ENCODE measurements at regions not wholly inside any gene's neighbourhood (a gene's known extent, or its start where the extent isn't known, plus 50 kb on each side); places are given as distances from the start of the nearest gene placed in this dataset.

DNA sequence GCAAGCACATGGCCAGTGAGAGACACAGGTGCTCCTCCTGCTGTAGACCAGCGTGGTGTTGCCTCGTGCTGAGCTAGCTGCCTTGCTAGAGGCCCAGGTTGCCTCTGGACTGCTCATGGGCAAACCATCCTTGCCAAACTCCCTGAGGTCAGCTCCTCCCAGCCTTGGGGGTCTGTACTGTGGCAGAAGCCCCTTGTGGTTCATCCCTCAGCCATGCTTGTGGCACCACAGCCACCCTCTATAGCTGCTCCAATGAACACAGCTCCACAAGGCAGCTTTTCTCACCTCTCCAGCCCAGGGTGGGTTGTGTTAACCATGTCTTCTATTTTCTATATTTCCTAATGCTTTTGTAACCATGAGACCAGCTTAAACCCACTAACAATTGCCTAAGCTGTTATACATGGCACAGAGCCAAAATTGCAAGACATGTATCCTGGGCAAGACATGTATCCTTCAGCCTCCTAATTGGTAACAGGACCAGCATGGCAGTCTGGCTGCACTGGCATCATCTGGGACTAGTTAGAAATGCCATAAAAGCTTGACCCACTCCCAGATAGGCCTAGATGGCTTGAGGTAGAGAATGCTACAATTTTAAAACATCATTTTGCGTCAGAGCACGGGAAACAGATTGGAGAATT lies 183.1 kb upstream of the S1PR3 start:
- TF ChIP-seq POLR2AphosphoS5 (IDR thresholded peaks at IDR 0.05; ENCODE audit: low read depth, low read length) (no peak), POLR2A (IDR thresholded peaks at IDR 0.05; ENCODE audit: low read depth, low read length) (no peak), TAF1 (IDR thresholded peaks at IDR 0.05; ENCODE audit: low read depth, low read length) (no peak), PAX5 (IDR thresholded peaks at IDR 0.05; ENCODE audit: insufficient read depth, low read length, severe bottlenecking) (no peak)

Data from GM12891 (cell line).